Breast epithelium (tissue), 3 donors: ENCODE measurements at regions not wholly inside any gene's neighbourhood (a gene's known extent, or its start where the extent isn't known, plus 50 kb on each side); places are given as distances from the start of the nearest gene placed in this dataset.

Source experiments
- CTCF ChIP-seq, 3 donors: fragments of 450-650 bp; IDR thresholded peaks; one replicate each; pipeline ENCODE4 v1.5.1; 2016 to 2017; ENCODE audit warnings: antibody characterized with exemption in 3 of 3, mild to moderate bottlenecking in 3 of 3, moderate library complexity in 3 of 3
- POLR2AphosphoS5 ChIP-seq, 3 donors: sonication (generic); formaldehyde crosslinking; IDR thresholded peaks; one replicate each; pipeline ENCODE4 v1.6.1; 2017; ENCODE audit warnings: antibody characterized with exemption in 3 of 3

- no peak for TF ChIP-seq POLR2AphosphoS5 (IDR thresholded peaks at IDR 0.05)
- TF ChIP-seq CTCF (IDR thresholded peaks at IDR 0.05), result no peak
Measured at GRCh38 chr5:91599863-91600262, 216.7 kb upstream of the ARRDC3 start.
